ENCODE measurements at regions not wholly inside any gene's neighbourhood (a gene's known extent, or its start where the extent isn't known, plus 50 kb on each side); places are given as distances from the start of the nearest gene placed in this dataset.

DNA sequence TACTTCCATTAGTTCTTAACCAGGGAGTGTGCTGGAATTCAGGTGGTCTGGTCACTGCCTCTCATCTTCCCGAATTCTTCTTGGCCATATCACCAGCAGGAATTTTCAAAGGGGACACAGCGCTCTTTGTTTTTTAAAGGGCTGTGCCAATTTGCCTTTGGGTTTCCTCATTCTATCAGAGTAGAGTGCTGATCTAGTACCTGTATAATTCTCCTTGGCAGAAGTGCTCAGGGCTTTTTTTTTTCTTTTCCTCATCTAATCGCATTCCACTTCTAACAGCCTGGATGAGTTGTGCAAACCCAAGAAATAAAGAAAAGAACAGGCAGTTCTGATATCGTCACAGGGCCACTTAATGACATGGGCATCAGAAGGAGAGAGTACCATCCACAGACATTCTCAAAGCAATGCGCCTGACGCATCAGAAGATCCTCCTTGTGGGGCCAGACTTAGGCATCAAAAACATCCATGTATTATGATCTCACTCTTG, 121.0 kb downstream of the ASB7 start:
- H3K36me3 ChIP-seq (ENCODE audit: control insufficient read depth in 2 of 2, insufficient read depth in 2 of 2, low read length in 1 of 2) = no peaks in the 10 kb centered on the region
- ChIA-PET RAD21 (ENCODE audit: unreplicated experiment) (no interaction called here), SMC1A (ENCODE audit: uncharacterized antibody, unreplicated experiment) (interaction anchor here (0.7 kb wide), 1 partner anchor 136 kb away, joined by 3 read pairs; no protein-coding TSS in a partner anchor), CTCF (no interaction called here), POLR2A (no interaction called here)
- TF ChIP-seq KDM1A (IDR thresholded peaks at IDR 0.05; ENCODE audit: borderline replicate concordance) (no peak), CEBPB (IDR thresholded peaks at IDR 0.05; ENCODE audit: borderline replicate concordance in 1 of 2, low read depth in 2 of 2, low read length in 2 of 2) (no peak), SREBF1 (IDR thresholded peaks at IDR 0.05; ENCODE audit: low read length) (no peak), NFIC (IDR thresholded peaks at IDR 0.05; ENCODE audit: low read depth, low read length) (no peak), ZNF384 (IDR thresholded peaks at IDR 0.05; ENCODE audit: borderline replicate concordance, low read depth, low read length) (no peak), MEF2A (IDR thresholded peaks at IDR 0.05; ENCODE audit: insufficient read depth, low read depth, low read length) (no peak), ZNF24 (IDR thresholded peaks at IDR 0.05) (no peak), SUPT20H (IDR thresholded peaks at IDR 0.05; ENCODE audit: borderline replicate concordance, control insufficient read depth, low read depth, low read length) (no peak), TCF7 (IDR thresholded peaks at IDR 0.05; ENCODE audit: borderline replicate concordance) (no peak), RB1 (IDR thresholded peaks at IDR 0.05; ENCODE audit: borderline replicate concordance) (no peak), YY1 (IDR thresholded peaks at IDR 0.05; ENCODE audit: low read depth, low read length) (no peak), GABPA (IDR thresholded peaks at IDR 0.05; ENCODE audit: low read depth) (no peak), NFYB (IDR thresholded peaks at IDR 0.05; ENCODE audit: insufficient read depth, low read depth, low read length) (no peak), CHD2 (IDR thresholded peaks at IDR 0.05; ENCODE audit: borderline replicate concordance, low read depth, low read length) (no peak), NR2C1 (IDR thresholded peaks at IDR 0.05) (no peak)
- TF ChIP-seq, protein P1, sequence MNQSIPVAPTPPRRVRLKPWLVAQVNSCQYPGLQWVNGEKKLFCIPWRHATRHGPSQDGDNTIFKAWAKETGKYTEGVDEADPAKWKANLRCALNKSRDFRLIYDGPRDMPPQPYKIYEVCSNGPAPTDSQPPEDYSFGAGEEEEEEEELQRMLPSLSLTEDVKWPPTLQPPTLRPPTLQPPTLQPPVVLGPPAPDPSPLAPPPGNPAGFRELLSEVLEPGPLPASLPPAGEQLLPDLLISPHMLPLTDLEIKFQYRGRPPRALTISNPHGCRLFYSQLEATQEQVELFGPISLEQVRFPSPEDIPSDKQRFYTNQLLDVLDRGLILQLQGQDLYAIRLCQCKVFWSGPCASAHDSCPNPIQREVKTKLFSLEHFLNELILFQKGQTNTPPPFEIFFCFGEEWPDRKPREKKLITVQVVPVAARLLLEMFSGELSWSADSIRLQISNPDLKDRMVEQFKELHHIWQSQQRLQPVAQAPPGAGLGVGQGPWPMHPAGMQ (IDR thresholded peaks at IDR 0.05; ENCODE audit: borderline replicate concordance) = no peak
- TF ChIP-seq, protein P2, sequence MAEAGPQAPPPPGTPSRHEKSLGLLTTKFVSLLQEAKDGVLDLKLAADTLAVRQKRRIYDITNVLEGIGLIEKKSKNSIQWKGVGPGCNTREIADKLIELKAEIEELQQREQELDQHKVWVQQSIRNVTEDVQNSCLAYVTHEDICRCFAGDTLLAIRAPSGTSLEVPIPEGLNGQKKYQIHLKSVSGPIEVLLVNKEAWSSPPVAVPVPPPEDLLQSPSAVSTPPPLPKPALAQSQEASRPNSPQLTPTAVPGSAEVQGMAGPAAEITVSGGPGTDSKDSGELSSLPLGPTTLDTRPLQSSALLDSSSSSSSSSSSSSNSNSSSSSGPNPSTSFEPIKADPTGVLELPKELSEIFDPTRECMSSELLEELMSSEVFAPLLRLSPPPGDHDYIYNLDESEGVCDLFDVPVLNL (IDR thresholded peaks at IDR 0.05; ENCODE audit: low read depth, low read length) = no peak
- TF ChIP-seq, protein P3, sequence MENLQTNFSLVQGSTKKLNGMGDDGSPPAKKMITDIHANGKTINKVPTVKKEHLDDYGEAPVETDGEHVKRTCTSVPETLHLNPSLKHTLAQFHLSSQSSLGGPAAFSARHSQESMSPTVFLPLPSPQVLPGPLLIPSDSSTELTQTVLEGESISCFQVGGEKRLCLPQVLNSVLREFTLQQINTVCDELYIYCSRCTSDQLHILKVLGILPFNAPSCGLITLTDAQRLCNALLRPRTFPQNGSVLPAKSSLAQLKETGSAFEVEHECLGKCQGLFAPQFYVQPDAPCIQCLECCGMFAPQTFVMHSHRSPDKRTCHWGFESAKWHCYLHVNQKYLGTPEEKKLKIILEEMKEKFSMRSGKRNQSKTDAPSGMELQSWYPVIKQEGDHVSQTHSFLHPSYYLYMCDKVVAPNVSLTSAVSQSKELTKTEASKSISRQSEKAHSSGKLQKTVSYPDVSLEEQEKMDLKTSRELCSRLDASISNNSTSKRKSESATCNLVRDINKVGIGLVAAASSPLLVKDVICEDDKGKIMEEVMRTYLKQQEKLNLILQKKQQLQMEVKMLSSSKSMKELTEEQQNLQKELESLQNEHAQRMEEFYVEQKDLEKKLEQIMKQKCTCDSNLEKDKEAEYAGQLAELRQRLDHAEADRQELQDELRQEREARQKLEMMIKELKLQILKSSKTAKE (IDR thresholded peaks at IDR 0.05; ENCODE audit: low read depth, poor library complexity, severe bottlenecking) = no peak
- TF ChIP-seq, protein P4, sequence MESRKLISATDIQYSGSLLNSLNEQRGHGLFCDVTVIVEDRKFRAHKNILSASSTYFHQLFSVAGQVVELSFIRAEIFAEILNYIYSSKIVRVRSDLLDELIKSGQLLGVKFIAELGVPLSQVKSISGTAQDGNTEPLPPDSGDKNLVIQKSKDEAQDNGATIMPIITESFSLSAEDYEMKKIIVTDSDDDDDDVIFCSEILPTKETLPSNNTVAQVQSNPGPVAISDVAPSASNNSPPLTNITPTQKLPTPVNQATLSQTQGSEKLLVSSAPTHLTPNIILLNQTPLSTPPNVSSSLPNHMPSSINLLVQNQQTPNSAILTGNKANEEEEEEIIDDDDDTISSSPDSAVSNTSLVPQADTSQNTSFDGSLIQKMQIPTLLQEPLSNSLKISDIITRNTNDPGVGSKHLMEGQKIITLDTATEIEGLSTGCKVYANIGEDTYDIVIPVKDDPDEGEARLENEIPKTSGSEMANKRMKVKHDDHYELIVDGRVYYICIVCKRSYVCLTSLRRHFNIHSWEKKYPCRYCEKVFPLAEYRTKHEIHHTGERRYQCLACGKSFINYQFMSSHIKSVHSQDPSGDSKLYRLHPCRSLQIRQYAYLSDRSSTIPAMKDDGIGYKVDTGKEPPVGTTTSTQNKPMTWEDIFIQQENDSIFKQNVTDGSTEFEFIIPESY (IDR thresholded peaks at IDR 0.05) = no peak
- no peaks in the 10 kb centered on the region; a peak in 1 of 4 replicates for H3K27me3 ChIP-seq (replicated peaks in 1 of 2; ENCODE audit: control insufficient read depth in 2 of 2, insufficient read depth in 2 of 2, low read length in 1 of 2)
- H2AFZ ChIP-seq (ENCODE audit: control insufficient read depth, low read depth, low read length) = no peak overlapping the region
- no peaks in the 10 kb centered on the region for H3K4me1 ChIP-seq (ENCODE audit: control insufficient read depth, insufficient read depth, low read length)
- no peak overlapping the region for H3K9ac ChIP-seq (ENCODE audit: control insufficient read depth, insufficient read depth, low read length)
- in situ Hi-C loops (cut with MboI) = no loop called here
- no peak overlapping the region for H3K4me2 ChIP-seq (ENCODE audit: control insufficient read depth, insufficient read depth)
- no peak for FAIRE-seq
- BruUV-seq (replicated peaks) = no TSS peak
- H3K4me3 ChIP-seq = no peak overlapping the region
- no peaks in the 10 kb centered on the region for H4K20me1 ChIP-seq (ENCODE audit: control insufficient read depth, insufficient read depth)
- intact Hi-C loops (cut with micrococcal nuclease; ENCODE audit: unreplicated experiment) = no loop called here
- no peaks in the 10 kb centered on the region for H3K79me2 ChIP-seq (ENCODE audit: control insufficient read depth, insufficient read depth, low read length)
- ATAC-seq = no peak
- 47% methylated on average over 6 of the region's 6 CpGs for WGBS (ENCODE audit: insufficient coverage, insufficient replicate concordance, low lambda C conversion rate, missing lambda C conversion rate)
- no peaks in the 10 kb centered on the region for H3K9me3 ChIP-seq (replicated peaks; ENCODE audit: control insufficient read depth, insufficient read depth, low read length)
- no peak for DNase-seq (ENCODE audit: low read depth, low spot score)
- H3K27ac ChIP-seq (ENCODE audit: control insufficient read depth, insufficient read depth) = no peak overlapping the region

All from GM12878 (cell line).